NCI-H748 (cell line): ENCODE measurements at regions not wholly inside any gene's neighbourhood (a gene's known extent, or its start where the extent isn't known, plus 50 kb on each side); places are given as distances from the start of the nearest gene placed in this dataset.
"Not testable (repeated sequence)": the region's sequence is repeated elsewhere in the genome, so short reads cannot be mapped to it uniquely, and the experiment has no call there.

Source experiments
- DNase-seq: peaks from one replicate; lab custom pipeline; 2025; ENCODE audit not compliant: unreplicated experiment; lab: John Stamatoyannopoulos, UW

GRCh38 chr7:91564541-91564940 is 300.3 kb downstream of the FZD1 start:
- no peak for DNase-seq

- DNase-seq: peak; percentile 69
Measured at GRCh38 chr7:91565499-91566401, 301.5 kb downstream of the FZD1 start.

GRCh38 chr7:91566402-91566732 is 302.1 kb downstream of the FZD1 start:
- no peak for DNase-seq

GRCh38 chr7:91567081-91568012 is 303.1 kb downstream of the FZD1 start:
- DNase-seq: no peak

GRCh38 chr7:91568138-91568537 is 303.9 kb downstream of the FZD1 start:
- no peak for DNase-seq

- peak; percentile 12 for DNase-seq
Measured at GRCh38 chr7:91569728-91570457, 305.7 kb downstream of the FZD1 start.

GRCh38 chr7:91570560-91570959 is 306.3 kb downstream of the FZD1 start:
- no peak for DNase-seq

- no peak for DNase-seq
Measured at GRCh38 chr7:91571601-91572000, 307.4 kb downstream of the FZD1 start.

- DNase-seq: no peak
Measured at GRCh38 chr7:91573405-91573804, 307.1 kb downstream of the MTERF1 start.

GRCh38 chr7:91576459-91576858 is 304.0 kb downstream of the MTERF1 start:
- DNase-seq: not testable (repeated sequence)

- DNase-seq: no peak
Measured at GRCh38 chr7:91579837-91580236, 300.7 kb downstream of the MTERF1 start.

GRCh38 chr7:91582799-91583477 is 297.6 kb downstream of the MTERF1 start:
- DNase-seq: no peak

- peak; percentile 58 for DNase-seq
Measured at GRCh38 chr7:91596287-91596686, 284.2 kb downstream of the MTERF1 start.

GRCh38 chr7:91598791-91599190 is 281.7 kb downstream of the MTERF1 start:
- no peak for DNase-seq

GRCh38 chr7:91600112-91600511 is 280.4 kb downstream of the MTERF1 start:
- no peak for DNase-seq

GRCh38 chr7:91603707-91604106 is 276.8 kb downstream of the MTERF1 start:
- DNase-seq: peak; percentile 34

- no peak for DNase-seq
Measured at GRCh38 chr7:91608606-91609005, 271.9 kb downstream of the MTERF1 start.

GRCh38 chr7:91609525-91609924 is 271.0 kb downstream of the MTERF1 start:
- no peak for DNase-seq

- no peak for DNase-seq
Measured at GRCh38 chr7:91614431-91614830, 266.1 kb downstream of the MTERF1 start.
